VCaP (cell line): ENCODE measurements at regions not wholly inside any gene's neighbourhood (a gene's known extent, or its start where the extent isn't known, plus 50 kb on each side); places are given as distances from the start of the nearest gene placed in this dataset.

ENCODE experiments used
- H3K27ac ChIP-seq: fragments of 450-650 bp; 2 replicates; pipeline ENCODE4 v1.5.1; 2017
- TF ChIP-seq, protein P1 (sequence below): fragments of 450-650 bp; conservative IDR thresholded peaks from 2 replicates; pipeline ENCODE4 v1.5.1; 2017; ENCODE audit warnings: mild to moderate bottlenecking, moderate library complexity

DNA sequence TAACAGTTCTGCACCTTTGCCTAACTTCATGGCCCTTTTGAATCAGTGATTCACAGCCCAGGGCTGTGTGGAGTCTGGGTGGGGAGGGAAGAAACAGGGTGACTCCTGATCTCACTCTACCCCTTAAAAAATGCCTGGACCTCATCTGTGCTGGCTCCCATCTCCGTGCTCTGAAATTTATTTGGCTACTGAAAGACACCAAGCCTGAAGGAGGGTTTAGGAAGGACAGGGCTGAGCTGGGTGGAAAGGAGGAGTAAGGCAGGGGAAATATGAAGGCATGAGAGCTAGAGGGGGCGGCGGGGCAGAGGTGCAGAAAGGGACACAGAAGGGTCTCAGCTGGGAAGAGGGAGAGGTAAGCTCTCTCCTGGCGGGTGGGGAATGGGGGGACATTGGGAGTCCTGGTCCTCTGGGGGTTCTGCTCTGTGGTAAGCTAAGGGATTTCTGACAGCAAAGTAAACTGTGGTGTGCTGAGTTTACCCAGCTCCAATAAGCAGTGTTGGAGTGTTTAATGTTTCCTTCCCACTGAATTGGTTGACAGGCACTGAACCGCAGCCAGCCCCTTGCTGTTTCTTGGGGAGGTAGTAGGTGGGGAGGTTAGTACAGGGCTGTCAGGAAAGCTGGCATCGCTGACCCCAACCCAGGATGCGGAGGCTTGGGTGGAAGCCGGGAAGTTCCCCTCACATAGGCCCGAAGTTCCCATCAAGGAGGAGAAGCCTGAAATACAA is 71.1 kb downstream of the RPUSD4 start:
- TF ChIP-seq, protein P1, sequence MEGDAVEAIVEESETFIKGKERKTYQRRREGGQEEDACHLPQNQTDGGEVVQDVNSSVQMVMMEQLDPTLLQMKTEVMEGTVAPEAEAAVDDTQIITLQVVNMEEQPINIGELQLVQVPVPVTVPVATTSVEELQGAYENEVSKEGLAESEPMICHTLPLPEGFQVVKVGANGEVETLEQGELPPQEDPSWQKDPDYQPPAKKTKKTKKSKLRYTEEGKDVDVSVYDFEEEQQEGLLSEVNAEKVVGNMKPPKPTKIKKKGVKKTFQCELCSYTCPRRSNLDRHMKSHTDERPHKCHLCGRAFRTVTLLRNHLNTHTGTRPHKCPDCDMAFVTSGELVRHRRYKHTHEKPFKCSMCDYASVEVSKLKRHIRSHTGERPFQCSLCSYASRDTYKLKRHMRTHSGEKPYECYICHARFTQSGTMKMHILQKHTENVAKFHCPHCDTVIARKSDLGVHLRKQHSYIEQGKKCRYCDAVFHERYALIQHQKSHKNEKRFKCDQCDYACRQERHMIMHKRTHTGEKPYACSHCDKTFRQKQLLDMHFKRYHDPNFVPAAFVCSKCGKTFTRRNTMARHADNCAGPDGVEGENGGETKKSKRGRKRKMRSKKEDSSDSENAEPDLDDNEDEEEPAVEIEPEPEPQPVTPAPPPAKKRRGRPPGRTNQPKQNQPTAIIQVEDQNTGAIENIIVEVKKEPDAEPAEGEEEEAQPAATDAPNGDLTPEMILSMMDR = no peak
- peak overlapping the region; percentile 86 for H3K27ac ChIP-seq

DNA sequence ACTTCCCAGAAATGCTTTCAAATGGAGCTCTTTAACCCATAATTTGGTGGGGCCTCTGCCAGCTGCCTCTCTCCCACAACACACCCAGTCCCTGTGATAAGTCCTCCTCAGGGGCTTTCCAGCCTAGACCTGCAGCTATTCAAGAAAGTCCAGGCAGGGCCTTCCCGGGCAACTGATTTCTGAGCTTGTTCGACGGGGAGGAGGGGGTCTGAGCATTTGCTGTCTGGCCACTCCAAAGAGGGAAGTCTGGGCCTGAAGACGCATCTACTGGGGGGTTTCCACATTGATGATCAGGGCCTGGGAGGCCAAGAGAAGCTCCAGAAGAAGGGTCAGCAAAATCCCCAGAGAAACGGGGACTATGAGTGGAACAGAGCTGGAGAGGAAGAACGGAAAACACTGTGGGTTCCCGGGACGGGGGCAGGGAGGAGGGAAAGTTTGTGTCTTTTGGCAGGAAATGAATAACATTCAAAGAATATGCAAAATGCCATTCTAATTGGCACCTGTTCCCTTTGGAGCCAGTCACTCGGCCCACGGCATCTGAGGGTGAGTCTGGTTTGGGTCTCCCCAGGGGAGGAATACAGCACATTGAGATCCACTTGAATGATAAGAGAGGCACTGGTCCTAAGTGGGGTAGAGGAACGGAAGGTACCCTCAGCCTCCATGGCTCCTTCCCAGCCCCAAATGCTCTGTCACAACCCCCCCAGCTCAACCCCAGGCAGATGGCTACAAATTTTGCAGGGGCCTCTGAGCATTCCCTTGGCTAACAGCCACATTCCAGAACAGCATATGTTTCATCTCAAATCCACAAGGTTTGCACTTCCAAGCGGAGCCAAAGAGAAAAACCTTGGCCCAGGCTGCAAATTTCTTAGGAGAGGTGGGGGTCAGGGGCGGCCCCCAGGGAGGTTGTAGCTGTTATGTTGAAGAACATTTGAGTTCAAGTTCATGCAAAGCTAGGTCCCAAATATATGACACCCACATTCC is 72.0 kb downstream of the RPUSD4 start:
- TF ChIP-seq, protein P1 = no peak
- H3K27ac ChIP-seq = peak overlapping the region; percentile 86

DNA sequence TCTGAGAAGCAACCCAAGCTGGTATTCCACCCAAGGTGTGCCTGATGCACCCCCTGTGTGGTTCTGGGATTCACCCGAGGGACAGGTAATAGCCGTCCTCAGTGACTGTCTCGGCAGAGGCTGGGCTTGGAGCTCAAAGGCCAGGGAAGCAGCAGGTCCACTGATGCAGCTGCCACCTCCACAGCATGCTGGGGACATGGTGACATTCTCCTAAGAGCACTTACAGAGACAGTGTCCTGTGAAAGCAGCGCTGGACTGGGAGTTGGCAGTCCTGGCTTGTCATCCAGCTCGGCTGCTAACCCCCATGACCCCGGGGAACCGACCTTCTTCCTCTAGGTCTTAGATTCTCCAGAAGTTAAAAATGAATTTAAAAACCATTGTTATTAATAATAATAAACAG is 72.8 kb downstream of the RPUSD4 start:
- TF ChIP-seq, protein P1 = no peak
- H3K27ac ChIP-seq = no peak overlapping the region

DNA sequence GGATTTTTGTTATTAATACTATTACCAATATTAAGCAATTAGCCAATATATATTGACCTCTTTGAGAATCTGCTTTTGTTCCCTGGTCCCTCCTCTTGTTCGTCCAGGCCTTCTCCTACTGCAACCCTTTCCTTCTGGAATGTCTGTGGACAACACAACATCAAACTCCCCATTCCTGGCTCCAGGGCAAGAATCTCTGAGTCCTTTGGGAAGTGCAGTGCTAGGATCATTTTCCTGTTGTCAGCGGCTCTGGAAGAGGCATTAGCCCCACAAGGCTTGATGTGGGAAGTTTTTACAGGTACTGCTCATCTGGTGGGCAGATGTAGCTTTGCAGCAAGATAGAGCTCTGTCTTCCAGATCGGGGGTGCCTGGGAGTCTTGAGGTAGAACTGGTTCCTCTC is 74.3 kb downstream of the RPUSD4 start:
- TF ChIP-seq, protein P1 = no peak

DNA sequence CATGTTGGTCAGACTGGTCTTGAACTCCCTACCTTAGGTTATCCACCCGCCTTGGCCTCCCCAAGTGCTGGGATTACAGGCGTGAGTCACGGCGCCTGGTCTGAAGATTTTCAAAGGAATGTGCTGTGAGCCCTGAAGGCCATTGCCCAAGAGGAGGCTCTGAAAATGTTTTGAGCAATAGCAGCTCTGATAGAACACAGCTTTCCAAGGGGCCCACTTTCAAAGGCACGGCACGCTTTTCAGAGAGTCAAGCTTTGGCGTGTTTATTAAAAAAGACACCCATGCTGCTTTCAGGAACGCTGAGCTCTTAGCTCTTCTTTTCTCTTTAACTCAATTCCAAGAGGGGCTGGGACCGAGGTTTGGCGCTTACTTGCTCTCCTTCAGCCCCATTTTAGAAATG is 73.8 kb upstream of the CDON start:
- no peak overlapping the region; the same call in 1 of the 2 replicates for H3K27ac ChIP-seq
- TF ChIP-seq, protein P1 = no peak

More for the DNA sequence above, 74.3 kb downstream of the RPUSD4 start:
- no peak overlapping the region for H3K27ac ChIP-seq

DNA sequence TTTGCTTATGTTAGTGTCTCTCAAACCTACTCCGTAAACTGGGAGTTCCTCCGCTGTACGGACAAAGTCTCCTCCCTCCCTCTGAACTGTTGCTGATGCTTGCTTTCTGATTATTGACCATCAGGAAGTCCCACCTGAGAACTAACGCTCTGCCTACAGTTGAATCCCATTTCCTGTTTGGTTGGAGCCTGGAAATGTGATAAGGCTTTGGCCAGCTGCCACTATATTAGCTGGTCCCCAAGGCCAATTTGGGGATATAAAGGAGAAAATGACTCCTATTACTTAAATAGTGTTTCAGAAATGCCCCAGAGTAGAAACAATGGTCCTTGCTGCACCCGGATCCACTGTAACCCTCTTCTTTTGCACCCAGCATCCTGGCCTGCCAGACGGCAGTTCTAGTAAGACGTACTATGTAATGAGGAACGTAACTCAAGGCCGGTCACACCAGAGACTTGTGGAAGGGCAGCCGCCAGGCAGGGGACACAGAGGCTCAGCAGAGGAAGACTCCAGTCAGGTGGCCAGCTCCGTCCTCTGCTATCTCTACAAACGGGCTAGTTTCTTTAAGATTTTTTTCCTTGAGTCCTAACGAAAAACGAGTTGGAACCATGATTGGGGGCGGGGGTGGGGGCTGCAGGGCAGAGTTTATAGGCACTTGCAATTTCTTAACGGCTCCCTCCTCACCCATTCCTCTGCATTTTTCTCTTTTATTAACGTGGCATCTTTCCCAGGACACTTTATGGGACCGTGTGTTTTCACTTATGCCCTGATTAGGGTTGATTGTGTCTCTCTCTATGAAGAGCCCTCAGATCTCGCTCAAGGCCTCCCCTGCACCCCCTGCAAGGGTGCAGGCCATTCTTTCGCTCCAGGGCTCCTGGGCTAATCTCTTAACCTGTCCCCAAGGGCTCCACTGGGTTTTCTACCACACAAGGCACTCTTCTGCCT is 72.8 kb upstream of the CDON start:
- TF ChIP-seq, protein P1 = no peak
- H3K27ac ChIP-seq = peak overlapping the region; percentile 40; the same call in 1 of the 2 replicates
